Bone marrow (tissue), 2 donors: ENCODE measurements at regions not wholly inside any gene's neighbourhood (a gene's known extent, or its start where the extent isn't known, plus 50 kb on each side); places are given as distances from the start of the nearest gene placed in this dataset.

Experiments used
- DNase-seq, 2 donors: peaks; one replicate each; lab custom pipeline; 2025; lab: John Stamatoyannopoulos, UW

DNA sequence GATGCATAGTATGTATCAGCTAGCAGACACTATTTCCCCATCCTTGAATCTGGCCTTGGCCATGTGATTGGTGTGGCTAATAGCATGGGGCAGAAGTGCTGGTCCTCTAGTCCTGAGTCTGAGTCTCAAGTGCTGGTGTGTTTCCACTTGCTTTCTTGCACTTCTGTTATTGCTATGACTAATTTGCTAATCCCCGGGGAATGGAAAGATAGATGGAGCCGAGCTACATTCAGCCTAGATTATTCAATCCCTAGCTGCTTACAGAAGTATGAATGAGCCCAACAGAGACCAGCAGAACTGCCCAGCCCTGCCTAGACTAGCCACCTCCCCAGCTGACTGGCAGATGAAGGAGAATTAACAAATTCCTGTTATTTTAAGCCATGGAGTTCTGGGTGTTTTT is 53.2 kb upstream of the SYPL1 start:
- DNase-seq, result no peak

DNA sequence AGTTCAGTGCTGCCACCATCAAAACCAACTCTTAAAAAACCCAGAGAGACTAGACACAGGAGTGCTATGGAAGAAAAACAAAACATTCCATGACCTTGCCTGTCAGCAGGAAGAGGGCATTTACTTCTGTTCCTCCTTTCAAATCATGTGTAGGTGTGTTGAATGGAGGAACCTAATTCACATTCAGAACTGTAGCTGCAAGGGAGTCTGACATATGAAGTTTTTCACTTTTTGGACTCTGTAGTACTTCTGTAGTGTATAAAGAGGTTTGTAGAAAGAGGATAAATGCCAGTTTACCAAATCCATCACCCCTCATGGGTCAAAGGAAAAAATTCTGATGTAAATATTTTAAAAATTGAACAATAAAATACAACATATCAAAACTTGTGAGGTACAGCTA is 51.1 kb upstream of the SYPL1 start:
- no peak for DNase-seq
